ENCODE measurements at regions not wholly inside any gene's neighbourhood (a gene's known extent, or its start where the extent isn't known, plus 50 kb on each side); places are given as distances from the start of the nearest gene placed in this dataset.
"Not testable (repeated sequence)": the region's sequence is repeated elsewhere in the genome, so short reads cannot be mapped to it uniquely, and the experiment has no call there.

DNA sequence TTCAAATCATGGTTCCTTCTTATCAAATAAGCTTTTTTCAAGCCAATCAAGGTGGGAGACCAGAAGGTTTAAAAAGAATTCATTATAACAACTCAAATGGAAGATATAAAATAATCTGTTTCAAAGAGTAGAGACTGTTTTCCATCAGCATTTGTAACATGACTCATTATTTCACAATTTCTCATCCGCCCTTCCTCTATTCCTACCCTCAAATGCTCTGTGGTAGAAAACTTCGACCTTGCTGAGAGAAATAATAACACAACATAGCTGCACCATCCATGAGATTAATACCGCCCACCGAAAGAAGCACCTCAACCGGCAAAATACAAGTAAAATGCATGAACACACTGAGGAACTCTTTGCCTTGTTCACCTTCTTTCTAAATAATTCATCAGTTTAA lies 2039.2 kb upstream of the CELF4 start:
- DNase-seq = no peak

DNA sequence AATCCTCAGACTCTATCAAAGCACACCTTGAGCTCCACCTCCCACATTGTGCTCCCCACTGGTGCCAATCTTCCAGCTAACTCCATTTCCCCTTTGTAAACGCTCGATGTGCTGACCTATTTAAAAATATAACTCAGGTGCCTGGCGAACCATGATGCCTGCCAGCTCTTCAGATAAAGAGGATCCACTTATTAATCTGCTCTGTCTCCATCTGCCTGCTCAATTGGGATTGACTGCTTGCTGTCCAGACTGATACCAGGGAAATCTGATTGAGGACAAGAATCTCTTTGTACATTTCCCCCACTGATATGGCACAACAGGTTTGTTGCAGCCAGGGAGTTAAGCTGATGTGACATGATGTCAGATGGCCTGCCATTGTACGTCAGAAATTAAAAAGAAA lies 2036.5 kb upstream of the CELF4 start:
- DNase-seq = no peak

DNA sequence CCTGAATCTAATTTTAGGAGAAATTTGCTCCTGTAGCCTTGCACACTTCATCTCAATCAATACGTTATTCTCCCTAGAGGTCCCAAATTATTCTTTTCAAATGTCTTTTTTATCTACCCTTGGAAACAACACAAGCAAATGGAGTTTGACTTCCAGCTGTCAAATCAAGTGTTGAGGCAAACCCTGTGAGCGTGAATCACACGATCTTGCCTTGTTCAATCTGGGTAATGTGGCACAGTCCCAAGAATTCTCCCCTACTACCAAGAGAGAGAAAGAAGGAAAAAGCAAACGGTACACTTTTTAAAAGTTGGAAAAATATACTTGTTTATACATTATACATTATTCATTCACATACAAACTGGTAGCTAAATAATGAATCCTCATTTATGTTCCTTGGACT lies 2035.3 kb upstream of the CELF4 start:
- no peak for DNase-seq

DNA sequence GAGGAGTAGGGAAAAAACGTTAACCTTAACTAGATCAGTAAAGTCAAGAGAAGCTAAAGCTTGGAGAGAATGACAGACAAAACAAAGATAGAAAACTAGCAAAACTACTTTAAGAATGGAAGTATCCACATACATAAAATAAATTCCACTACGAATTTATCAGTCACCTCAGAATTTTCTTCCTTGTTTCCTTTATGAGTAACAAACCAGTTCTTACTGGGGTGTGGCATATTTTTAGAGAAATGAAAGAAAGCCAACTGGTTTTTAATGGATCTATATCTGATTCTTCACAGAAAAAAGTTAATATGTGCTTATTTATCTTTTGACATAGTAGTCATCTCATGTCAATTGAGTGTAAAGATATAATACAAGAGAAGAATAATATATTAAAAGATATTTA lies 2033.7 kb upstream of the CELF4 start:
- no peak for DNase-seq

DNA sequence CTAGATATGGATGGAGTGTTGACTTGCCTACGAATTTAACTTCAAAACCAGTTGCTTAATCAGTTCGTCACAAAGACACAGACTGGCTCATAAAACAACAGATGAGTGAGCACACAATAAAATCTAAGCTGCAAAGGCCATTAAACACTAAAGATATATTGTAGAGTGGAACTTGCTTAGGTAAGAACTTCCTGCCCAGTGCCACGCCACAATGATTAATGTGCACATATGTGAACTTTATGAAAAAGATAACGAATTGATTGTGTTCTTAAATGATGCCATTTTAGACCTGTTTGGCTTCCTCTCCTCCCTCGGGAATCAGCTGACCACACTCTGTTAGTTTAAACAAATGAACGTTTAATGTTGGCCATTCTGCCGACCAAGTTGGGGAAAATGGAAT lies 2031.3 kb upstream of the CELF4 start:
- DNase-seq = no peak

DNA sequence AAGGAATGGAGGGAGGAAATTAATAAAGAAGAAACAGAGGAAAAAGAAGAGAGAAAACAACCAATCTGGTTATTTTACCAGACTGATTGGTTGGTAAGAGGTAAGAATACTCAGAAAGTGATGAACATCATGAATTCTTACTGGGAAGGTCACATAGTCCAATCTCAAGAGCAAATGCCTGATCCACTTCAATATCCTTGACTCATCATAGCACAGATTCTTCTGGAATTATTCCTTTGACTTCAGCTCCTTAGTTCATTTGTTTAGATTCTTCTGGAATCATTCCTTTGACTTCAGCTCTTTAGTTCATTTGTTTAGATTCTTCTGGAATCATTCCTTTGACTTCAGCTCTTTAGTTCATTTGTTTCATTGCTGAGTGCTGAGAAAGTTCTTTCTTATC lies 2030.6 kb upstream of the CELF4 start:
- DNase-seq = no peak

DNA sequence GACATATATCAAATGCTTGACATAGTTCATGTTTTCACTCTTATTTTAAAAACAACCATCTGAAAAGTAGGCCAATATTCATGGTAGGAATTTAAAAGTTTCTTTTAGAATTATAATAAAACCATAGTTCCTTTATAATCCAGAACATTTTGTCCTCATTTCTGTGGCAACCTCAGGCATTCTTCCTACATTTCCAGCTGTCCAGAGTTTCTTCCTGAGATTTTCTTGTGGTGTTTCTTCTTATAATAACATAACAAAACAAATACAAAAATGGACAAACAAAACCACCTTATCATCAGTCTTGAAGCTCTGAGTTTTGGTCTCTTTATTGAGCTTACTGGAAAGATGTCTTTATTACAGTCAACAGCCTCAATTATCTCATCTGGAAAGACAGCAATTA lies 2028.6 kb upstream of the CELF4 start:
- DNase-seq = no peak

DNA sequence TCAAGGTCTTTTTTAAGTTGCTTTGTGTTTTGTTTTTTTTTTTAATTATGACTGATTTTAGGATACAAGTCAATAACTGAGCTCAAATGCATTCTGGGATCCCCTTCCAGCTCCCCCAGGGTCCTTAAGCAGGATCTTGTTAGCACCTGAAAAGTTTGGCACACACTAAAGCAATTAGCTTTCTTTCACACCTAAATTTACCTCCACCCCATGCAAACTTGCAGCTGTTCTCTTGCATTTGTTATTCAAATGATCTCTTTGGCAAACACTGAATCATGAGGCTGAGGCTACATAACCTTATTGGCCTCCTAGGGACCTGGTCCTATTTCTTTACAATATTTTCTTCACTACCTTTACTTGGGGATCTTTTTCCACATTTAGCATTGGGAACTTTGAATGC lies 2026.1 kb upstream of the CELF4 start:
- DNase-seq = no peak

DNA sequence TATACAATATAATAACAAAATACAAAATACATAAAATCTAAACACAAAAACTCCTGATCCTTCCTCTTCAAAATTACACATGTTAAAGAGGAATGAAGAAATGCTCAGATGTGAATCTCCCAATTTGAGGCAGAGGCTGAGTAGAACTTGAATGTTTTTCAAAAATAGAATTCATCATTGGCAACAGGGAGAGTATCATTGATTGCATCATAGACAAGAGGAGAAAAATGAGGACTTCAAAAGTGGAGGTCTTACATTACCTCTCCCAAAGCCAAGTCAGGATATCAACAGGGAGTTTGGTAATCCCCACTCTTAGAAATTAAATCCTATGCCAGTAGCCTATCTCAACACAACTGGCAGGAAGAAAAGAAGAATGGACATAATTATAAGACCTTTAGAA lies 2023.9 kb upstream of the CELF4 start:
- no peak for DNase-seq

DNA sequence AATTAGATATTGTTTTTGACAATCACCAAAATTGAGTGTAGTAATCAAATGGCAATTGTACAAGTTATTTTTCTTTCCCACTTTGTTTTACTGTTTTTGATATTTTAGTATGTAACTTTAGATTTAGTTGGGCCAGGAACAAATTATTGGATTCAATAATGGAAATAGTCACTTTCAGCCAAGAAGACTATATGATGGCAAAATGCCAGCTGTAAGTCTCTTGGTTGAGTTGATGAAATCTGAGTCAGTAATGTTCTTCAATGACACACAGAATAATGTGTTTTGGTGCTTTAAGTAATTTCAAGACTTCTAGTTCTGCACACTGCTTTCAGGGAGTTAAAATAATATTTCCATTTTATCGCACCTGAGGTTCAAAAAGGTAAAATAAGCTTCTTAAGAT lies 2022.0 kb upstream of the CELF4 start:
- no peak for DNase-seq

DNA sequence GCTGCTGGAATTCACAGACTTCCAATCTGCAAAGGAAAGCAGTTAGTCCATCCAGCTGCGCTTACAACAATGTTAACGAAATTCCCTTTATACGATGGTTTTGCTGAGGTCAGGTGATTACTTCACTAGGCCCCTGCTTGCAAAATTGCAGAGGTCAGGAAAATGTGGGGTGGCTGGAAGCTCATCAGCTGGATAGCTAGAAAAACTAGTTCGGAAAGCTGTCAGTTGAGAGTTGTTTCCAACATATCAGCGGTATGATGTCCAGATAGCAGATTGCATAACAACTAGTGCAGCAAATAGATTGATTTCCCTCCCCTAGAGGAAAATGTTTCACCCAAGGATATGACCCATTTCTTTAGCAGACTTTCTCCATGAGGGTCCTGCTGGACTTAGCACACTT lies 2021.1 kb upstream of the CELF4 start:
- DNase-seq = no peak

DNA sequence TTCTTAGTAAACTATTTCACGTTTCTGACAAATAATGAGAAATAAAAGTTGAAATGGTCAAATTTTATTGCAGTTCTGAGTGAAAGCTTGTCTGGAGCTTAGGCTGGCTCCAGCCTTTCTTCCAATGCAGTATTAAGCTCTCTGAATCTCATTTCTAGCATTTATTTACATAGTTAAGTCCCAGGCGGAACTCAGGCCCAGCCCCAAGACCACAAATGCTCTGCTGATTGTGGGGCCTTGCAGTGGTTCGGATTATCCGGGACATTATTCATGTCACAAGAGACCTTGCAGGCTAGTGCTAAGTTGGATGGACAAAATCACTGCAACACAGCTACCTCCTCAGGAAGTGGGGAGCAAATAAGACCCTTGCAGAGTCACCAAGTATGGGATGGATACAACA lies 2009.3 kb upstream of the CELF4 start:
- DNase-seq = no peak

DNA sequence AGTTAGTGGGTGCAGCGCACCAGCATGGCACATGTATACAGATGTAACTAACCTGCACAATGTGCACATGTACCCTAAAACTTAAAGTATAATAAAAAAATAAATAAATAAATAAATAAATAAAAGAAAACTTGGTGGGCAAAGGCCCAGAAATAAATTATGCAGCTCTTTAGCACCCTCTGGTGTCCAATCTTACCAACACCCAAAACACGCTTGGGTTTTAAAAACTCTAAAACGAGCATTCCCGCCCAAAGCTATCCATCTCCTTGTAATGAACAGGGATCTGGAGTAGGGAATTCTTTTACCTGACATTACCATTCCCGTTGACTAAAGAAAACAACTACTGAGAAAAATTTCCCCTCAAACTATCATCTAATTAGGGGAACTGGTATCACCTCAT lies 2005.9 kb upstream of the CELF4 start:
- no peak for DNase-seq

DNA sequence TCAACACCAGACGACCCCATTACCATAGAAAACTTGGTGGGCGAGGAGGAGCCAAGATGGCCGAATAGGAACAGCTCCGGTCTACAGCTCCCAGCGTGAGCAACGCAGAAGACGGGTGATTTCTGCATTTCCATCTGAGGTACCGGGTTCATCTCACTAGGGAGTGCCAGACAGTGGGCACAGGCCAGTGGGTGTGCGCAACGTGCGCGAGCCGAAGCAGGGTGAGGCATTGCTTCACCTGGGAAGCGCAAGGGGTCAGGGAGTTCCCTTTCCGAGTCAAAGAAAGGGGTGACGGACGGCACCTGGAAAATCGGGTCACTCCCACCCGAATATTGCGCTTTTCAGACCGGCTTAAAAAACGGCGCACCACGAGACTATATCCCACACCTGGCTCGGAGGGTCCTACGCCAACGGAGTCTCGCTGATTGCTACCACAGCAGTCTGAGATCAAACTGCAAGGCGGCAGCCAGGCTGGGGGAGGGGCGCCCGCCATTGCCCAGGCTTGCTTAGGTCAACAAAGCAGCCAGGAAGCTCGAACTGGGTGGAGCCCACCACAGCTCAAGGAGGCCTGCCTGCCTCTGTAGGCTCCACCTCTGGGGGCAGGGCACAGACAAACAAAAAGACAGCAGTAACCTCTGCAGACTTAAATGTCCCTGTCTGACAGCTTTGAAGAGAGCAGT lies 2000.1 kb upstream of the CELF4 start:
- DNase-seq = not testable (repeated sequence)

DNA sequence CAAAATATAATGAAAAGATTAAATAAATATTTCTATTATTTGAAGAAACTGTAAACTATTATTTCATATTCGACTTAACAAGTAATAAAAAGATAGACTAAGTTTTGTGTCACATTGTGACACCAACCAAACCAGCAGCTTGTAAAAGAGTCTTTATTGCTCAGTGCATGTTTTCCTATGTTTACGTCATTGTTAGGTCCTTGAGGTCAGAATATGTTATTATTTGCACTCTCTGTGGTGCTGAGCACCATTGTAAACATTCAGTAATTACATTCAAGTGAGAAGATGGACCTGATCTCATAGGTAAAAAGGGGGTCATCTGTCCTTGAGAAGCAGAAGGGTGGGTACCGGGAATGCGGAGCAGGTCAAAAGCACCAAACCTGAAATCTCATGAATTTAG lies 1999.1 kb upstream of the CELF4 start:
- DNase-seq = no peak

DNA sequence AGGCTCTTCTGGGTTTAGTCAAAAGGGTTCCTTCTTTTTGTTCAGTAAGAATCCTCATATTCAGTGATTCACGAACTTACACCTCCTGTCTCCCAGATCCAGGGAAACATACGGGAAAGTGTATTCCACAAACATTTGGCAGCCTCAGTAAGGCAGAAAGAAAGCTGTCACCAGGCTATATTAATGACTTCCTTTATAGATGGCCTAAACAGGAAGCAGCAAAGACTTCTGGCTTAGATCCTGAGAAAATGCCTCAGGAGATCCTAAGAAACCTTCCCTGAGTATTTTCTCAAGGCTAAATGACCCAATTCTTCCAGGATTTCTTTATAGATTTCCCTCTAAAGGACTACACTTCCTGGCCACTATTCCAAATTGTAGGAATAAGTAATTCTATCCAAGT lies 1995.5 kb upstream of the CELF4 start:
- DNase-seq = no peak

DNA sequence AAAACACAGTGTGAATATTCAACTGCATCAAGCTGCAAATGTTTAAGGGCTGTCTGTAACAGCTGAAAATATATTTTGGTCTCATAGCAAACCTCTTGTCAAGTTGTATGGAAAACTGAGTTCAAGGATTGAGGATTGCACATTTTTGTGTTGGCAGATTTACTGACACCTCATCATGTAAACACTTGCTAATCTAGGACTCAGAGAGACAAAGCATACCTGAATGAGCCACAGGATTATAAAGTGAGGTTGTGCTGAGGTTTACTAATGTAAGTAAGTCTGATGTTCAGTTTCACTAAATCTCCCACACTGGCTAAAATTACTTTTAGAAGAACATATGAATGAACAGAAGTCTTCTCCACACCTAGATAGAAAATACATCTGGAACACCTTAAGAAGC lies 1993.1 kb upstream of the CELF4 start:
- no peak for DNase-seq

DNA sequence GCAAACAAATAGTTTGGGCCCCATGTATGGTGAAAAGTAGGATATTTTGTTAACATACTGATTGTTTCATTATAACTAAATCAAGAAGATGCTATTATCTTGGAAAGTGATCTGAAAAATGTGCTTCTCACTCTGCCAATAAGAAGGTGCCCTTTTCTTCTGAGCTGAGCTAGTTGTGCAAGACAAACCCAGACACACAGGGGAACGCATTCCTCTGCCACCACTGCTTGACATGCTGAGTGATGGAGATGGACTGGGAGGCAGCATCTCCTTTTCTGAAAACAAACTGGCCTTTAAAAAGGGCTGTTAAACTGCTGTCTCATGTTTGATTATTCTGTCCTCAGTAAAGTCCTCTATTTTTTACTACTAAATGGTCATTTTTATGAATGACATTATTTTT lies 1989.9 kb upstream of the CELF4 start:
- DNase-seq = no peak

DNA sequence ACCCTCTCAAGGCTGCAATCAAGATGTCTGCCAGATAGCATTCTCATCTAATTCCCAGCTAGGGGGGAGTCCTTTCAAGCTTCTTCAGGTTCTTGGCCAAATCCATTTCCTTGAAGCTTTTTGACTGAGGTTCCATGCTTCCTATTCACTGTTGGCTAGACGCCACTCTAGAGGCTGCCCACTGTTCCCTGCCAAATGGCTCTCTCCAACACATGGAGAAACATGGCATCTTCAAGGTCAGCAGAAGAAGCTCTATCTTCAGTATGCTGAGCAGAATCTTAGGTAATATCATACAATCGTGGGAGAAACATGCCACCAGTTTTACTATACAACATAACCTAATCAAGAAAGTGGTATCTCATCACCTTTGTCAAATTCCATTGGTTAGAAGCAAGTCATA lies 1985.1 kb upstream of the CELF4 start:
- DNase-seq = no peak

DNA sequence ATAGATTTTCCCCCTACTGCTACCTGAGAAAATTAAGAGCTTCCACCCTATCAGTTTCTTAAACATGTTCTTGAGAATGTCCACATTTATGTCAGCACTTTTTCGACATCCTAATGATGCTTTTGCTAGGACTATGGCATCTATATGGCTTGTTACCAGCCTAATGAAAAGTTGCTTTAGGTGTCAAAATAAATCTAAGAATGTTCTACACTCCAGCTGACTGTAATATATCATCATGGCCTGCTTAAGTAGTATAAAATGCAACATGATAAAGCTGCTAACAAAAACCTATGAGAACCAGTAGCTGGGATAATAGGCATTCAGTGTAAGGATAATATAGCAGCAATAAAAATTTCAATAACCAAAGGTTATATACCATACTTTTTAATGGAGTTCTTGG lies 1983.5 kb upstream of the CELF4 start:
- no peak for DNase-seq

DNA sequence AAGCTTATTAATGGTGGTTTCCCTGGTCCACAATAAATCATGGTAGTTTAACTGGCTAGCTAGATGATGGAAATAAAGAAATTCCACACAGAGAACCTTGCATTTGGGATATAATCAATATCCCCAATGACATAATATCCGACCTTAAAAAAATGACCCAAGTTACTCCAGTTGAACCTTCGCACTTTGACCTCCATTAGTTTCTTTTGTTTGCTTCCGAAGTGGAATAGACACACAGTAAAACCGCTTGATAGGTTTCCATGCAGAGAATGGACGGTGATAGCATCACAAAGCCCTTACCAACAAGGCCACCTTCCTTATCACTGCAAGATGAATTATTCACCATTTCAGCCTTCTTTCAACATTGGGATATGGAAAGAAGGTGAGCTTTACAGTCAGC lies 1966.1 kb upstream of the CELF4 start:
- DNase-seq = no peak

DNA sequence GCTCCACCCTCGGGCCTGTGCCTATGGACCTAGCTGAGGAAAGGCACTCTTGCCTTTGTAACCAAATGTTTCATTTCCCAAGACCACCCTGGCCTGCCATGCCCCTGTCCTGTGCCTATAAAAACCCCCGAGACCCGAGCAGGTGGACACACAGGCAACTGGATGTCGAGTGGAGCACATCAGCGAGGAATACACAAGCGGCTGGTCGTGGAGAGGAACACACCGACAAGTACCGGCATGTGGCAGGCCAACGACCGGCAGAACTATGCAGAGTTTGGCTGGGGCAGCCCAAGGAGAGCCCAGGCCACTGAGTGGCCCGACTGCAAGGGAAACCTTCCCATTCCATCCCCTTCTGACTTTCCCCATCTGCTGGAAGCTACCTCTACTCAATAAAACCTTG lies 1963.8 kb upstream of the CELF4 start:
- DNase-seq = no peak

DNA sequence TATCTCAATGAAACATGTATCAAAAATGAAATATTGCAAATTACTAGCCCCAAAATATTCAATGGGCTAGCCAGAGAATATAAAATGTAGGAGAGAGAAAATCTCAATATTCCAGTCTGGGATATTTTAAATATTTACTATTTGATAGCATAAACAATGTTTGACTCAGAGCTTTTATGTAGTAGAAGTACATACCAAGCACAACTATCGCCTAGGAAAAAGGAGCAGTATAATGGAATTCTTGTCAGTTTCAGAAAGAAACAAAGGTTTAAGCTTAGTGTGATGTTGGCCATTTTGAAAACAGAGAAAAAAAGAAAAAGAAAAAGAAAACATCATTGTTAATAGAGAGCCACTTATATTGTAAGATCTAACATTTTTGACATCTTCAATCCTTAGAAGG lies 1961.9 kb upstream of the CELF4 start:
- DNase-seq = no peak

DNA sequence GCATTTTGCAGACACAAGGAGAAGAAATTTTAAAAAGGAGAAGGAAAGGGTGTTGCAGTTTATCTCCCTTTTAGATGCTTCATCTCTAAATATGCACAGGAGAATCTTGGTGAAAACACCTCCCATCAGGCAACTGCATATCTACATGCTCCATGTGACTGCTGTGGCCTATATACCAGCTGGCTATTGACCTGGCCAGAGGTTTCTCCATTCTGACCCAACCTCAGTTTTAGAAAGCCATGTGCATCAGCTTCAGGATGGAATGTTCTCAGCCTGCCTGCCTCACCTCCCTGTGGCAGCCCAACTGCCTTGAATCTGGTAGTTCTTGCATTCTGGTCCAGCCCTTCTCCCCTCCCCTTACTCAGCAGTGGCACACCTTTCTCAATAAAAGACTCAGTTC lies 1958.8 kb upstream of the CELF4 start:
- DNase-seq = no peak

DNA sequence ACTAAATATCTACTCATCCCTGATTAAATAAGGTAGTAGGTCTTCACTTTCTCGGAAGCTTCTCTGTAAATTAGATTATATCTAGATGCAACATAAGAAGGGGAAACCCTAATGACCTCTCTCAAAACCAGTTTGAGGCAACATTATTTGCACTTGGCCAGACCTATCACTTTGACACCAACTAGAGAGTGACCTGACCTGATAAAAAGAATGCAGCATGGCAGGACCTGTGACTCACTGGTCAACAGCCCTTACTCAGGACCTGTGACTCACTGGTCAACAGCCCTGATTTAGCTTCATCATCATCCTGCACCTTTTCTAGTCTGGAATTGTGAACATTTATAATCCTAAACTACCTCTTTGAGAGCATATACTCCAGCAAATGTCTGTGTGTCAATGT lies 1957.7 kb upstream of the CELF4 start:
- DNase-seq = no peak

DNA sequence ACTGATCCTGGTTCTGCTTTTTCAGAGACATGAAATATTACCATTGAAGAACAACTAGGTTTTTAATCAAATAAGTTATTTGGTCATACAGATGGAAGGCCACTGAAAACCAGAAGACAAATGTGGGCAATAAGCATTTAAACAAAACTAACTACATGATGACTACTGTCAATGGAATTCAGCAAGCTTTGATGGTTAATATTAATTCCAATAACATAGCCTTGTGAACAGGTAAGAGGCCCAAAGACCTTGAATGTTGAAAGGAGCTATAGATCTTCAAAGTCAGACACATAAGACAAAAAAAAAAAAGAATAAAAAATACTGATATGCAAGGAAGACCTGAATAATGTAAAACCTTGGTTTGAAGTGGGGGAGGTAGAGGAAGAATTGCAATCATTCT lies 1955.6 kb upstream of the CELF4 start:
- no peak for DNase-seq

Data from CD4-positive, alpha-beta T cell treated with Interleukin-4 for 4 hours (primary cell).